ENCODE measurements at regions not wholly inside any gene's neighbourhood (a gene's known extent, or its start where the extent isn't known, plus 50 kb on each side); places are given as distances from the start of the nearest gene placed in this dataset.
A peak's percentile ranks its signal among the peaks of the same experiment; 100 is the strongest.

GRCh38 chr1:82517586-82517985 is 716.9 kb downstream of the ADGRL2 start:
- peak; percentile 35 for TF ChIP-seq CTCF (IDR thresholded peaks at IDR 0.05)
- no peak for TF ChIP-seq EZH2 (IDR thresholded peaks at IDR 0.05)
